ENCODE measurements at regions not wholly inside any gene's neighbourhood (a gene's known extent, or its start where the extent isn't known, plus 50 kb on each side); places are given as distances from the start of the nearest gene placed in this dataset.

DNA sequence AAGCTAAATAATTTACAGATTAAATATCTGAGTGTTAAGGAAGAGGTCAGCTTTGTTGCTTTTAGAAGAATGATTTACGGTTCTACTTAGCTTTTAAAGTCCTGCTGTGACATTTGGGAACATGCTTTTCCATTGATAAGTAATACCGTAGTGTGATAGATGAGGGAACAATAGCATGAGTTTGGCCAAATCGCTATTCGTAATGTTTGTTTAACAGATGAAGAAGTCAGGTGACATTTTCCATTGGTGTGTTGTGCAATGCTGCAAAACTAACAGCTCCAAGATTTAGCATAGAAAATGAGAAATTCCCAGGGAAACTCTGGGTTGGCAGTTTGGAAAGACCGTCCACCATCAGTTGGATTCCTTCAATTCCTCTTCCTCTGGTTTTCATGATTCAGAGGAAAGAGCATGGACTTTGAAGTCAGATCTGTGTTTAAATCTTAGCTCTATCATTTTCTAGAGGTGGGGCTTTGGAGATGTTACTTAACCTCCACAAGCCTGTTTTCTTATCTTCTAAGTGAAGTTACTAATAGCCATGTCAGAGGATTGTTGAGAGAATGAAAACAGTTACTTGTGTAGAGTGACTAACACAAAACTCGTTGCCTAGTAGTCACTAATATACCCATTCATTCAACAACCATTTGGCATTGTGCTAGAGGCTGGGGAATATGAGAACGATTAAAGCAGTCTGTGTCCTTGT, 140.4 kb upstream of the BMPER start:
- TF ChIP-seq SUZ12 (IDR thresholded peaks at IDR 0.05; ENCODE audit: low read depth, low read length) (no peak), MXI1 (IDR thresholded peaks at IDR 0.05; ENCODE audit: borderline replicate concordance, low read depth, low read length) (no peak), ZNF296 (CRISPR knock-in tag; conservative IDR thresholded peaks at IDR 0.05) (no peak)
- TF ChIP-seq, protein P1, sequence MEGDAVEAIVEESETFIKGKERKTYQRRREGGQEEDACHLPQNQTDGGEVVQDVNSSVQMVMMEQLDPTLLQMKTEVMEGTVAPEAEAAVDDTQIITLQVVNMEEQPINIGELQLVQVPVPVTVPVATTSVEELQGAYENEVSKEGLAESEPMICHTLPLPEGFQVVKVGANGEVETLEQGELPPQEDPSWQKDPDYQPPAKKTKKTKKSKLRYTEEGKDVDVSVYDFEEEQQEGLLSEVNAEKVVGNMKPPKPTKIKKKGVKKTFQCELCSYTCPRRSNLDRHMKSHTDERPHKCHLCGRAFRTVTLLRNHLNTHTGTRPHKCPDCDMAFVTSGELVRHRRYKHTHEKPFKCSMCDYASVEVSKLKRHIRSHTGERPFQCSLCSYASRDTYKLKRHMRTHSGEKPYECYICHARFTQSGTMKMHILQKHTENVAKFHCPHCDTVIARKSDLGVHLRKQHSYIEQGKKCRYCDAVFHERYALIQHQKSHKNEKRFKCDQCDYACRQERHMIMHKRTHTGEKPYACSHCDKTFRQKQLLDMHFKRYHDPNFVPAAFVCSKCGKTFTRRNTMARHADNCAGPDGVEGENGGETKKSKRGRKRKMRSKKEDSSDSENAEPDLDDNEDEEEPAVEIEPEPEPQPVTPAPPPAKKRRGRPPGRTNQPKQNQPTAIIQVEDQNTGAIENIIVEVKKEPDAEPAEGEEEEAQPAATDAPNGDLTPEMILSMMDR (CRISPR knock-in tag; IDR thresholded peaks at IDR 0.05) = no peak

Data from HepG2 (cell line).